NOMO-1 treated with dmso at 0.1 percent for 144 hours (cell line): ENCODE measurements at regions not wholly inside any gene's neighbourhood (a gene's known extent, or its start where the extent isn't known, plus 50 kb on each side); places are given as distances from the start of the nearest gene placed in this dataset.
"Not testable (repeated sequence)": the region's sequence is repeated elsewhere in the genome, so short reads cannot be mapped to it uniquely, and the experiment has no call there.

Experiments used
- DNase-seq: peaks from one replicate; lab custom pipeline; 2025; ENCODE audit not compliant: unreplicated experiment; lab: John Stamatoyannopoulos, UW

DNA sequence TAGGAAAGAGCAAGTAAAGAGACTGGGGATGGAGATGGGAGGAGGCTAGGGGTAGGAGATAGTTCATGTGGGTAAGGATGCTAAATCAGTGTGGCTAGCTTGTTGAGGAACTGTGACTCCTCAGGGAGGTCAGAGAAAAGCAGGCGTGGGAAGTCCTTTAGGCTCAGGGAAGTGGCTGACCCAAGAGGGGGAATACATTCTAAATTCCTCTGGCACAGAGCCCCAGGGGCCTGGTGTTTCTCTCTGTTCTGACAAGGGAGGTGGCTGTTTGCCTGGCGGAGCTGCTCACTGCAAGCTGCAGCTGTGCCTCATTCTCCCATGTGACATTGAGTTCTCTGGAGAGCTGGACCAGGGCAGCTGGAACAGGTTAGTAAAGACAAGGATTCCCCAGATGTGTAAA, 152.2 kb upstream of the SLC38A2 start:
- DNase-seq = no peak

DNA sequence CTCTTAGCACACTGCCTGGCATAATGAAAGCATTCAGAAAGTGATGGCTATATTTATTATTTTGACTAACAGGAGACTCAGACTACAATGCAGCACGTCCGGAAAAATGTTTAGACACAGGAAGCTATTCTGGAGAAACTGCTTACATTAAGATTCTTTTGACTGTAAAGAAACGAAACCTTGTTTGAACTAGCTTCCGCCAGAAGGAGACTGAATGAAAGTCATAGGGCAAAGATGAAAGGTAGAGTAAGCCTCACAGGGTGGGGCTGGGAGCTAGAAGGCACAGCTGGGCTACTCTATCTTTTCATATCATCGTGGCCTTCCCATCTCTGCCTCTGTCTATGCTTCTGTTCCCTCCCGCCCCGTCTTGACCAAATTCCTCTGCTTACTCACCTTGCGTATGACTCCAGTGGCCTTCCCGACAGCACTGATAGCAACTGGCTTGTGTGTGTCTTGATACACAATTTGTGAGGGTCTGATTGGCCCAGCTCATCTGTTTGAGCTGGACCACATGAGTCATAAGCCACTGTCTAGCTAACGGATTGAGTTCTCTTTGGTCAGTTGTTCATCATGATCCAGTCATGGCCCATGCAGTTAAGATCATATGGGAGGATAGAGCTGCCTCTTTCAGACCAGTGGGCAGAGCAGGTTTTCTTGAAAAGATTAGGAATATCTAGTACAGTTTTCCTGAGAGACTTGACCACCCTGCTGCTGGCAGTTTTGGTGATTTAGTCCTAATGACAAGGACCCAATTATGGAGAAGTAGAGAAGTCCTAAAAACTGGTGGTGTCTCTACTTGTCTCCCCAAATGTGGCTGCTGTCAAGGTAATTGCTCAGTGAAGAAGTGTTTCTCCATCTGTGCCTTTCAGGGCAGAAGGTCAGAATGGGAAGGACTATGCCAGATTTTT, 151.5 kb upstream of the SLC38A2 start:
- no peak for DNase-seq

DNA sequence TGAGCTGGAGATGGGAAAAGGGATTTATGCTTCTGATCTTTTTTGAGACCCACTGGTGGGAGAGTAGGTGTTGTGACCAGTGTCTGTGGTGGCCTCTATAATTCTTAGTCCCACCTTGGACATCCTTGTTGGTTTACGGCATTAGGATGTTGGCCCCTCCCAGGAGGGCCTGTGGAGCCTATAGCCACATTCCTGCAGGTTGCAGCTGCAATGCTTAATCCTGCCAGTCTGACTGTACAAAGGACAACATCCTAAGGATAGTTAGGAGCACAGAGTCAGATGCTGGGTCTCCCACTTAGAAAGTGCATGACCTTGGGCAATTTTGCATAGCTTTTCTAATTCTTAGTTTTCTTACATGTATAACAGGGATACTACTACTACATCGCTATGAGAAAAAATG, 150.9 kb upstream of the SLC38A2 start:
- no peak for DNase-seq

DNA sequence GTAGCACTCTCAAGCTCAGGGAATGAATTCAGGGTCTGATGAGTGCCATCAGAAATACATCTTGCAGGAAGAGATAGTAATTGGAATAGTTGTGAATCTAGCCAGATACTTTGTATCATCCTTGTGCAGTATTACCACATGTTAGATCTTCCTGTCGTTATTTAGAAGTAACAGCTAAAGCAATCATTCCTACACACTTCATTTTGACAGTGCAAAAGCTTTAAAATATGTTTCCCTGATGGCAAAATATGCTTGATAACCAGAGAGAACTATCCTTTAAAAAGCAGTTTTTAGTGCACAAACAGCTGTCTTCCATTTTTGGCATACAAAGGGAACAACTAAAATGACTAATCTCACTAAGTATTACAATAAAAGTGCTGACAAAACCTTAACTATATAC, 149.5 kb upstream of the SLC38A2 start:
- no peak for DNase-seq

DNA sequence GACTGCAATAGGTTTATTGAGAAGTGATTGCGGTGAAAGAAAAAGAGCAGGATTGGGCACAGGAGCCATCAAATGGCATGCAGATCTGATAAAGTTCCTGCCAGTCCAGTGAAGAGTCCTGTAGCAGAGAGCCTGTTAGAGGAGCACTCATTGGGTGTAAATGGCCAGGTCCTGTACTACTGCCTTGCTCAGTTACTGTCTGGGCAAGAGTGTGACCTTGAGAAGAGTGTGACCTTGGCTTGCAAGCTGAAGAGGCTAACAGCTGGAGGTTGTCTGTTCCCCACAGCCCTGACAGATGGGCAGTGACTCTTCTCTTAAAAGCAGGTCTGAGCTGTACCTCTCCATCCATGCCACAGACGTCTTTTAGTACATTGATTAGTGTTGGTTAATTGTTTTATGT, 148.6 kb upstream of the SLC38A2 start:
- DNase-seq = no peak

DNA sequence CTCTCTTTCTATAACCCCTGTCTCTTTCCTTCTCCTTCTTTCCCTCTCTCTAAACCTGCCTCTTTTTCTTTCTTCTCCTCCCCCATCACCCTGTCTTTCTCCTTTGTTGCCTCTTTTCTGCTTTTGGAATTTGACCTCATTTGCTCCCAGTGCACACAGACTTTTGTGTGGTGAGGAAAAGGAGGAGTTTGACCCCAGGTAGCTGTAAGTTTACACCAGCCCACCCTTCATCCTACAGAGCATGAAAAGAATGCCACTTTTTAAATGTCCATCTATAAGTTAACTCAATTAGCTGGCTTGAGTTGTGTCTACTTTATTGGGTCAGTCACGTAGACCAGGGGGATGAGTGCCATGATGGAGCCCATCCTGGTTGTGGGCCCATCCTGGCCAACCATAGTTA, 146.8 kb upstream of the SLC38A2 start:
- no peak for DNase-seq

DNA sequence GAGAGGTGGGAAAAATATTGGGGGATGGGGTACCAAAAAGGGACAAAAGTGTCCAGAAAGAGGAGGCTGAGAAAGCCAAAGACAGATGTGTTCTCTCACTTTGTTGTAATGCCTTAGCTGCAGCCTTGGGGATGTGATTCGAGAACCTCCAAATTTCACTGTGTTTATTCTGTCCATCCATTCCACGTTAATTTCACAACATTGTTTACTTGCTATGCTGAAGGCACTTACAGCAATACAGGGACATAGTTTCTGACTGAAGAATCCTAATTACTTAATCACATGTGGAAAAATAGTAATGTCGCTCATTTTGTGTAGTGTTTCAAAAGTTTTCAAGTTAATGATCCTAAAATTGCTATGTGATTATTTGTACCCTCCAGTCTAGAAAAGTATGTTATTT, 146.2 kb upstream of the SLC38A2 start:
- no peak for DNase-seq

DNA sequence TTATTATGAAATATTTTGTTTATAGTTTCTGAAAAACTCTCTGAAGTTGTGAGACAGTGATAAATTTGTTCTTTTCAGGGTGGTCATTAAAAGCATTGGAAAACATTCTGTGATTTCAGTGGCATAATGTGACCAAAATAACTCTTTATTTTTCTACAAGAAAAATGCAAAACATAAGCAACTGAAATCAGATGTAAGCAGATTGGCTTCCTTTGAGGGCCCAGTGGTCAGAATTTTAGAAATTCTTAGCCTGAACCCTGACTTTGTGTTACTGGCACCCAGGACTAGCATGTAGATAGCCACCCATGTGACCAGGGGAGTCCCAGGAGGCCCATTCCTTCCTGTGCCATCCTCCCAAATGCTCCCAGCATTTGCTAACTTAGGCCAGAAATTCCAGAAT, 145.6 kb upstream of the SLC38A2 start:
- DNase-seq = no peak

DNA sequence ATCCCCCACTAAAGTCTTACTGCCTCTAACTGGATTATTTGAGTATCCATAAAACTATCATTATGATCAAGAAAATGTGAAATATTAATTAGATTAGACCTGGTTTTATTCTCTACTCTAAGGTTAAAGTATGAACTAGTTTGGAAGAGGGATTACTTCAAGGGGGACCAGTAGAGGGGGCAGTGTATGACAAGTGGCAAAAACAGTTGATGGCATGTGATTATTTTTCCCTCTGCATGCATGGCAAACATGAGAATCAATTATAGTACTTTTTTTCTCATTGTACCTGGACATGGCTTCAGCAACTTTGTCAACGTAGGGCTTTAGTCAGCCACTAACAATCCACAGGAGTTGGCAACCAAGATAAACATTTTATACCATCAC, 145.0 kb upstream of the SLC38A2 start:
- DNase-seq = no peak

DNA sequence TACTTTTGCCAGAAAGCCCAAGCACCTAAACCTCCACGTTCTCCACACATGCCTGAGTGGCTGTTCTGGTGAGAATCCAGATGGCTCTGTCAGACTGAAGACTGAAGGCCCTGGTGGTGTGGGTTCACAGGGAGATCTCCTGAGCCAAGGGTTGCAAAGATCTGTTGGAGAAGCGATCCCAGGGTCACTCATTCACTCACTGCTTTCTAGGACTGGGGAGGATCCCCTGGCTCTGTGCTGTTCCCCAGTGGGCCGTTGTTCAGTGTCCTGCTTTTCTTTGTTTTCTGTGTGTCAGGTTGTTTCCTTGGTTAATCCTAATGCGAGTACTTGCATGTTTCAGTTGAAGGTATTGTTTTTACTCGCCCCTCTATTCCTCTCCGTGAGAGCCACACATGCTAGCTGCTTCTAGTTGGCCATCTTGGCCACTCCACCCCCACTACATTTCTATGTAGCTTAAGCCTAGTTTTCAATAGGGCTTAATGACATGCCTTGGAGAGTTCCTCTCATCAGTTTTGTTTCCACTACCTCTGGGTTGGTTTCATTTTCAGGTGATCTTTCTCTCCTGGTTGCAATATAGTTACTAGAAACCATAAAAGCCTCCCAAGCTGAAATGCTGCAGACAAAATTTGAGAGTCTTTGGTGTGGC, 144.5 kb upstream of the SLC38A2 start:
- DNase-seq = no peak

DNA sequence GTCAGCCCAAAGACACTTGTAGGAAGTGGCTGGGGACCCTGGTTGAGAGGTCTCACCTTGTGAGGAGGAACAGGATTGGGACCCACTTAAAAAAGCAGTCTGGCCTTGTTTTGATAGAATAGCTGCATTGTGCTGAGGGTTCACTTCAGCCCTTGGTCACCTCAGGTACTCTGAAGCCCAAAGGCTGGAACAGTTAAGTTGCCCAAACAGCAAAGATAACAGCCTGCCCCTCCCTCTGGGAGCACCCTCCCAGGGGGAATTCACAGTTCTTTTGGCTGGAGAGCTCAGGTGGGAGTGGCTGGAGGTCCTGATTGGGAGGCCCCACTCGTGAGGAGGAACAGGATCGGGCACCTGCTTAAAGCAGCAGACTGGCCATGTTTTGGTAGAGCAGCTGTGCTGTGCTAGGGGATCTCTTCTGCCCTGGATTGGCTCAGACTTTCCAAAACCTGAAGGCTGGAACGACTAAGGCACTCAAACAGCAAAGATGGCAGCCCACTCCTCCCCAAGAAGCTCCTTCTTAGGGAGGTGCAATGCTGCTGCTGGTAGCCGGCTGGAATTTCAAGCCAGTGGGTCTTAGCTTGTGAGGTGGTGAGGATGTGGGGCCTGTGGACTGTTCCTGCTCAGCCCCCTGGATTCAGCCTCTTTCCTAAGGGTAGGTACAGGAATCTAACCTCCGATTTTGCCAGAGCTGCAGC, 143.8 kb upstream of the SLC38A2 start:
- no peak for DNase-seq

DNA sequence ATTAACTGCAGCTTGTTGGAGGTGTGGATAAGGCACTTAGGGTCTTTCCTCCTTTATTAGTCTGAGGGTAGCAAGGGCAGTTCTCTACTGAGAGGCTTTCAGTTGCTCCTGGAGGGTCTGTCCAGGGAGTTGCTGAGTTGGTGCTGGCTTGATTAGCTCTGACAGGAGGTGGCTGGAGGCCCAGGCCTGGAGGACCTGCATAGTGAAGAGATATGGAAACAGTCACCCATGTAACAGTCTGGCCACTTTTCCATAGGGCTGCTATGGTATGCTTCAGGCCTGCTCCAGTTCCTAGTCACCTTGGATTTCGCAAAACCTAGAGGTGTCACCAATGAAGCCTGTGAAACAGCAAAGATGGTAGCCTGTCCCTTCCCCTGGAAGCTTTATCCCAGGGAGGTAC, 143.3 kb upstream of the SLC38A2 start:
- DNase-seq = no peak

DNA sequence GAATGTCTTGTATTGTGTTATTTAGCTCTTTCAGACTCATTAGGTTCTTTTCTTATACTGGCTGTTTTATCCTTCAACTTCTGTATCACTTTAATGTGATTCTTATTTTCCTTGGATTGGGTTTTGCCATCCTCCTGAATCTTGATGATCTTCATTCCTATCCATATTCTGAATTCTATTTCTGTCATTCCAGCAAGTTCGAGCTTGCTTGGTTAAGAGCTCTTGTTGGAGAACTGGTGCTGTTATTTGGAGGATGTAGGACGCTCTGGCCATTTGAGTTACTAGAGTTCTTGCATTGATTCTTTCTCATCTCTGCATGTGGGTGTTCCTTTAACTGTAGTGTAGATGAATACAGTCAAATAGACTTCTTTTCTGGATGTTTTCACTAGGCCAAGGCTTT, 142.3 kb upstream of the SLC38A2 start:
- no peak for DNase-seq

DNA sequence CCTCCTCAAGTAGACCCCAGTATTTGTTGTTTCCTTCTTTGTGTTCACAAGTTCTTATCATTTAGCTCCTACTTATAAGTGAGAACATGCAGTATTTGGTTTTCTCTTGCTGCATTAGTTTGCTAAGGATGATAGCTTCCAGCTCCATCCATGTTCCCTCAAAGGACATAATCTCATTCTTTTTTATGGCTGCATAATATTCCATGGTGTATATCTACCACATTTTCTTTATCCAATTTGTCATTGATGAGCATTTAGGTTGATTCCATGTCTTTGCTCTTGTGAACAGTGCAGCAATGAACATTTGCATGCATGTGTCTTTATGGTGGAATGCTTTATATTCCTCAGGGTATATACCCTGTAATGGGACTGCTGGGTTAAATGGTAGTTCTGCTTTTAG, 137.7 kb upstream of the SLC38A2 start:
- DNase-seq = not testable (repeated sequence)

DNA sequence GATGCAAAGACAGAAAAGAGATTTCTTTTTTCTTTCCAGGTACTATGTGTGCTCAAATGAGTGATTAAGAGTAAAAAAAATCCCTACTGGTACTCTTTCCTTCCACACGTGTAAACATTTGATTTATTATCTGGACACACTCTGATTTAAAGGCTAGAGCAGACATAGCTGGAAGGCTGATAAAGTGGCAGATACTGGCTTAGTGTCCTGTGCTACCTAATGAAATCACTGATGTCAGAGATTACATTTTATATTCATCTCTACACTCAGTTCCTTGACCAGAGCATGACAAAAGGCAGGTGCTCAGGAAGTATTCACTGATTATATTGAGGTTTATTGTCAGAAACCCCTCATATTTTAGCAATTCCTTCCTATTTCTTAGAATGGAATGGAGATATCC, 136.6 kb upstream of the SLC38A2 start:
- DNase-seq = no peak

DNA sequence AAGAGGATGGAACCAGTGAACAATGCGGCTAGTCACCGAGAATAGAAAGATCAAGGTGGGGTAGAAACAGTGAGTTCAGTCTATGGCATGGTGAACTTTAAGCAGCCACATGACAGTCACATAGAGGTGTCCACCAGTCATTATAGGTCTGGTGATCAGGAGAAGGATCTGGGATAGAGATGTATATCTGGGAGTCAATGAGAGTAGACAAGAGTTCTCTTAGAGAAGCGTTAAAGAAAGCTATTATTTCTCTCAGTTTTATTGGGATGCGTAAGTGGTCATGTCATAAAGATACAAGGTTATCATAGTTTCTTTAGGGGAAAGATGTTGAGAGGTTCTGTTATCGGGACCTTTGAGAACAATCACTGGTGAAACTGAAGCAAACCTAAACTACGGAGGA, 136.1 kb upstream of the SLC38A2 start:
- DNase-seq = no peak

DNA sequence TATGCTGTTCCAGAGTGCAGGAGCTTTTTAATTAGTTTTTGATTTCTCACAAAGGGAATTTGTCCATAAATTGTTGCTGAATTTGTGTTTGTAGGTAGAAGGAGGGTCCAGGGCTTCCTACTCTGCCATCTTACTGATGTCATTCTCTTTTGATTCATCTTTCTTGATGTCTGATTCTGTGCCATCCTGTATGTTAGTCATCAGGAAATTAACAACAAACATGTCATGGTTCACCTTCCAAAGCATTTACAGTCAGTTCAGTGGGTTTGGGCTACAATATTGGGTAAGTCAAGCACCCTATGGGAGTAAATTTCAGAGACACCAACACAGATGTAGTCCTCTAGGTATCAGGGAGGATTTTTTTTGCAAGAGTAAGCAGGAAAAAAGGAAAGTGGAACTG, 135.2 kb upstream of the SLC38A2 start:
- DNase-seq = no peak

DNA sequence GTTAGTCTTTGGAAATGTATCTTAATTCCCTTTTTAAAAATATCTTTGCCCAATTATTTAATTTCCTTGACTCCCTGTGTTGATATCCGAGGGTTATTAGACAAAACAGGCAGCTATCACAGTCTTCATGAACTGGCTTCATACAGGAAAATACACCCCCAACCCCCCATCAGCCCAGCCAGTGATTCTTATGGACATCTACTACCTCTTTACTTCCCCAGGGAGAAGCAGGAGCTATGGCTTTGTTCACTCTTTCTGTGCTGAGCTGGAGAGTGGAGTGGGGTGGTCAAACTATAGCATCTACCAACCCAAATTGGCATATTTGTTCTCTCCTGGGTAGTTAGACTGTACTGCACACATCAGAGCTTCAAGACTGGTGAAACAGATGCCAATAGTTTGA, 134.4 kb upstream of the SLC38A2 start:
- no peak for DNase-seq

DNA sequence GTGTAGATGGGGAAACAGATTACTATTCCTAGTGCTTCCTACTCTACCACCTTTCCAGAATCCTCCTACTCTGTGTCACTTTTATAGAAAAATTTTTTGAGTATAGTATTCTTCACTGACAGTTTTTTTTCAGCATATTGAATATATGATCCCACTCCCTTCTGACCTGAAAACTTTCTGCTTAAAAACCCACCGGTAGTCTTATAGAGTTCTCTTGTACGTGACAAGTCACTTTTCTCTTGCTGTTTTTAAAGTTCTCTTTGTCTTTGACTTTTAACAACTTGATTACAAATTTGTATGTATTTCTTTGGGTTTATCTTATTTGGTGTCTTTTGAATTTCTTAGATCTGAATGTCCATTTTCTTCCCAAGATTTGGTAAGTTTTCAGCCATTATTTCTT, 133.6 kb upstream of the SLC38A2 start:
- no peak for DNase-seq

DNA sequence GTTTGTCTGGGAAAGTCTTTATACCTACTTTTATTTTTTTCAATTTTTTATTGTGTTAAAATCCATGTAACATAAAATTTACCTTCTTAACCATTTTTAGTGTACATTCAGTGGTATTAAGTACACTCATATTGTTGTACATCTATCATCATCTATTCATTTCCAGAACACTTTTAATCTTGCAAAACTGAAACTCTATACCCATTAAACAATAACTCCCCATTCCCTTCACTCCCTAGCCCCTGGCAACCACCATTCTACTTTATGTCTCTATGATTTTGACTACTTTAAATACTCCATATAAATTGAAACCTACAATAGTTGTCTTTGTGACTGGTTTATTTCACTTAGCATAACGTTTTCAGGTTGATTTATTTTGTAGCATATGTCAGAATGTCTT, 131.9 kb upstream of the SLC38A2 start:
- no peak for DNase-seq

DNA sequence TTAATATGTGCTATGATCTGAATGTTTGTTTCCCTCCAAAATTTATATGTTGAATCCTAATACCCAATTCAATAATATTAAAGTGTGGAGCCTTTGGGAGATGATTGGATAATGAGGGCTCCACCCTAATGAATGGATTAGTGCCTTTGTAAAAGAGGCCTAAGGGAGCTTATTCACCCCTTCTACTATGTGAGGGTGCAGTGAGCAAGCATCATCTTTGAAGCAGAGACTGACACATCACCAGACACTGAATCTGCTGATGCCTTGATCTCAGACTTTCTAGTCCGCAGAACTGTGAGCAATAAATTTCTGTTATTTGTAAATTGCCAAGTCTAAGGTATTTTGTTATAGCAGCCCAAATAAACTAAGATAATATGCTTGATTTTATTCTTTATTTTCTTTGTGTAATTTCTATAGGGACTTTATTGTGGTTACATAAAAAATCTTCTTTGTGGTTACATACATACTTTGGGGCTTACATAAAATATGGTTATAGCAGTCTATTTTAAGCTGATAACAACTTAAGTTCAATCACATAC, 131.1 kb upstream of the SLC38A2 start:
- DNase-seq = no peak

DNA sequence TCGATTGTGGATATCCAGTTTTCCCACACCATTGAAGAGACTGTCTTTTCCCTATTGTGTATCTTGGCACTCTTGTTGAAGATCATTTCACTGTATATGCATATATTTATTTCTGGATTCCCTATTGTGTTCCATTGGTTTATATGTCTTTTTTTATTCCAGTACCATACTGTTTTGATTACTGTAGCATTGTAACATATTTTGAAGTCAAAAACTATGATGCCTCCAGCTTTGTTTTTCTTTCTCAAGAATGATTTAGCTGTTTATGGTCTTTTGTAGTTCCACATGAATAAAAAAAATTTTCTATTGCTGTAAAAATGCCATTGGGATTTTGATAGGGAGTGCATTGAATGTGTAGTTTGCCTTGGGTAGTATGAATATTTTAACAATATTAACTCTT, 128.1 kb upstream of the SLC38A2 start:
- no peak for DNase-seq
